Motor neuron (in vitro differentiated cells): ENCODE measurements at regions not wholly inside any gene's neighbourhood (a gene's known extent, or its start where the extent isn't known, plus 50 kb on each side); places are given as distances from the start of the nearest gene placed in this dataset.

Source experiments
- ATAC-seq, 8 experiments: fragments of 200-7000 bp; cut with Tn5 transposase; replicated peaks in 6 of 8; 2 replicates each; pipeline ENCODE4 v1.8.0; 2021; ENCODE audit warnings: mild to moderate bottlenecking in 8 of 8, moderate library complexity in 8 of 8
- H3K27ac ChIP-seq, 2 donors: fragments of 250-450 bp; sonication (Bioruptor Pico); 2 replicates each; pipeline ENCODE4 v1.9.0; 2021; ENCODE audit warnings: antibody characterized with exemption in 2 of 2, mild to moderate bottlenecking in 2 of 2, moderate library complexity in 1 of 2
- H3K4me1 ChIP-seq, 2 donors: fragments of 250-450 bp; sonication (Bioruptor Pico); replicated peaks in 1 of 2; 2 replicates each; pipeline ENCODE4 v1.6.1; 2021; ENCODE audit warnings: antibody characterized with exemption in 2 of 2, mild to moderate bottlenecking in 2 of 2, moderate library complexity in 1 of 2
- H3K4me3 ChIP-seq, 5 donors: fragments of 250-450 bp; sonication (Bioruptor Pico); 2 replicates each; pipeline ENCODE4 v1.9.0; 2021; ENCODE audit warnings: antibody characterized with exemption in 5 of 5, mild to moderate bottlenecking in 5 of 5, moderate library complexity in 4 of 5
- WGBS, 10 experiments: fragments of 450-650 bp; shearing (Covaris generic); methylation state at CpG; one replicate each; pipeline ENCODE4 v1.0.0; 2022; 5-methylcytosine and 5-hydroxymethylcytosine counted together
- in situ Hi-C, 9 experiments: fragments of 400-800 bp; cut with MboI; loops; one replicate each; pipeline ENCODE4 v1.15.0; 2021; ENCODE audit warnings: low sequenced_read_pairs in 9 of 9, low pct_unique_long_range_greater_than_20kb in 2 of 9; ENCODE audit not compliant: unreplicated experiment in 9 of 9

GRCh38 chr11:119511614-119512306 is 88.8 kb upstream of the THY1 start:
- WGBS, 10 experiments: 35 to 83% (median 49%) methylated on average over 1 to 3 of the region's 12 CpGs; no CpG with 5 or more reads in 6 of the 10 experiments
- in situ Hi-C loops: no loop called here
- H3K4me1 ChIP-seq: peaks cover 23 to 29% of the 10 kb centered on the region in 2 donors
- H3K4me3 ChIP-seq: no peak overlapping the region
- no peak overlapping the region for H3K27ac ChIP-seq
- ATAC-seq: peak in 5 of 8 experiments; percentile 40 to 71 (median 58)

GRCh38 chr11:119509969-119510401 is 87.0 kb upstream of the THY1 start:
- in situ Hi-C loops: no loop called here
- Histone ChIP-seq H3K4me3 (no peak overlapping the region), H3K4me1 (peaks cover 38 to 41% of the 10 kb centered on the region in 2 donors), H3K27ac (no peak overlapping the region)
- peak in 5 of 8 experiments; percentile 11 to 94 (median 72) for ATAC-seq
- WGBS, 10 experiments: 0 to 96% (median 69%) methylated on average over 1 to 5 of the region's 5 CpGs

- Histone ChIP-seq H3K27ac (no peak overlapping the region), H3K4me1 (peaks cover 40 to 44% of the 10 kb centered on the region in 2 donors), H3K4me3 (no peak overlapping the region)
- in situ Hi-C loops: no loop called here
- peak in 2 of 8 experiments; percentile 58 to 64 for ATAC-seq
- 0 to 80% (median 16%) methylated on average over 1 to 2 of the region's 4 CpGs; no CpG with 5 or more reads in 4 of the 10 experiments for WGBS, 10 experiments
These were observed 86.4 kb upstream of the THY1 start for GRCh38 chr11:119509282-119509841.

- Histone ChIP-seq H3K27ac (peak overlapping the region; percentile 72 to 85), H3K4me3 (no peak overlapping the region), H3K4me1 (peaks cover 32 to 37% of the 10 kb centered on the region in 2 donors)
- no peak for ATAC-seq
- in situ Hi-C loops: no loop called here
- 0 to 83% (median 46%) methylated on average over 1 to 3 of the region's 3 CpGs; no CpG with 5 or more reads in 1 of the 10 experiments for WGBS, 10 experiments
These were observed 83.5 kb upstream of the THY1 start for GRCh38 chr11:119506436-119506835.

- ATAC-seq: peak in 6 of 8 experiments; percentile 6 to 92 (median 88)
- Histone ChIP-seq H3K27ac (peak overlapping the region; percentile 72 to 85), H3K4me3 (no peak overlapping the region), H3K4me1 (peaks cover 35% of the 10 kb centered on the region in 2 donors)
- WGBS, 10 experiments: 20 to 90% (median 60%) methylated on average over 1 to 6 of the region's 8 CpGs; no CpG with 5 or more reads in 3 of the 10 experiments
- in situ Hi-C loops: no loop called here
These were observed 82.9 kb upstream of the THY1 start for GRCh38 chr11:119505861-119506260.

GRCh38 chr11:119505071-119505470 is 82.1 kb upstream of the THY1 start:
- no peak overlapping the region for H3K4me3 ChIP-seq
- peak in 4 of 8 experiments; percentile 19 to 31 (median 24) for ATAC-seq
- H3K4me1 ChIP-seq: peaks cover 35 to 38% of the 10 kb centered on the region in 2 donors
- in situ Hi-C loops: no loop called here
- WGBS, 10 experiments: 17 to 92% (median 77%) methylated on average over 1 to 3 of the region's 5 CpGs; no CpG with 5 or more reads in 4 of the 10 experiments
- H3K27ac ChIP-seq: peak overlapping the region; percentile 55 to 85

- Histone ChIP-seq H3K27ac (no peak overlapping the region), H3K4me3 (no peak overlapping the region), H3K4me1 (peaks cover 35 to 39% of the 10 kb centered on the region in 2 donors)
- 71 to 100% methylated on average over 1 of the region's 1 CpG; no CpG with 5 or more reads in 8 of the 10 experiments for WGBS, 10 experiments
- ATAC-seq: no peak
- in situ Hi-C loops: no loop called here
These were observed 81.4 kb upstream of the THY1 start for GRCh38 chr11:119504371-119504770.

- Histone ChIP-seq H3K4me1 (peaks cover 49 to 64% of the 10 kb centered on the region in 2 donors), H3K4me3 (no peak overlapping the region), H3K27ac (peak overlapping the region in 1 of 2 donors; percentile 60)
- peak in 5 of 8 experiments; percentile 3 to 20 (median 14) for ATAC-seq
- WGBS, 10 experiments: 25 to 87% (median 69%) methylated on average over 1 to 6 of the region's 21 CpGs; no CpG with 5 or more reads in 2 of the 10 experiments
- in situ Hi-C loops: no loop called here
These were observed 78.9 kb upstream of the THY1 start for GRCh38 chr11:119501777-119502405.

- H3K4me1 ChIP-seq: peaks cover 54 to 56% of the 10 kb centered on the region in 2 donors
- in situ Hi-C loops: loop anchor here in 5 of 9 experiments (25.0 kb wide), 3 partner anchors 240 to 615 kb away; partner anchors contain the start of gene NECTIN1 (in 1 of the 5)
- ATAC-seq: peak in 1 of 8 experiments; percentile 3
- WGBS, 10 experiments: 40 to 100% (median 93%) methylated on average over 1 to 2 of the region's 8 CpGs; no CpG with 5 or more reads in 7 of the 10 experiments
- H3K27ac ChIP-seq: no peak overlapping the region
- no peak overlapping the region for H3K4me3 ChIP-seq
These were observed 74.7 kb upstream of the THY1 start for GRCh38 chr11:119497717-119498116.

GRCh38 chr11:119496997-119497396 is 74.0 kb upstream of the THY1 start:
- ATAC-seq: no peak
- peak overlapping the region in 1 of 2 donors; percentile 14 for H3K27ac ChIP-seq
- in situ Hi-C loops: loop anchor here in 5 of 9 experiments (25.0 kb wide), 3 partner anchors 240 to 615 kb away; partner anchors contain the start of gene NECTIN1 (in 1 of the 5)
- H3K4me1 ChIP-seq: peaks cover 52 to 56% of the 10 kb centered on the region in 2 donors
- WGBS, 10 experiments: 0 to 20% (median 8%) methylated on average over 1 of the region's 2 CpGs; no CpG with 5 or more reads in 6 of the 10 experiments
- H3K4me3 ChIP-seq: no peak overlapping the region

GRCh38 chr11:119496469-119496868 is 73.5 kb upstream of the THY1 start:
- in situ Hi-C loops: loop anchor here in 5 of 9 experiments (25.0 kb wide), 3 partner anchors 241 to 616 kb away; partner anchors contain the start of gene NECTIN1 (in 1 of the 5)
- WGBS, 10 experiments: 0 to 55% (median 20%) methylated on average over 1 to 2 of the region's 9 CpGs; no CpG with 5 or more reads in 7 of the 10 experiments
- Histone ChIP-seq H3K4me1 (peaks cover 51 to 55% of the 10 kb centered on the region in 2 donors), H3K4me3 (no peak overlapping the region), H3K27ac (peak overlapping the region; percentile 14 to 17)
- peak; percentile 49 to 98 (median 88) for ATAC-seq

- Histone ChIP-seq H3K27ac (no peak overlapping the region), H3K4me1 (peaks cover 49 to 50% of the 10 kb centered on the region in 2 donors), H3K4me3 (no peak overlapping the region)
- in situ Hi-C loops: loop anchor here in 5 of 9 experiments (25.0 kb wide), 3 partner anchors 244 to 619 kb away; partner anchors contain the start of gene NECTIN1 (in 1 of the 5)
- WGBS, 10 experiments: 0 to 80% (median 41%) methylated on average over 1 to 4 of the region's 4 CpGs; no CpG with 5 or more reads in 2 of the 10 experiments
- ATAC-seq: peak in 2 of 8 experiments; percentile 21 to 64
These were observed 70.7 kb upstream of the THY1 start for GRCh38 chr11:119493712-119494111.
